Tibial nerve (tissue), 4 donors: ENCODE measurements at regions not wholly inside any gene's neighbourhood (a gene's known extent, or its start where the extent isn't known, plus 50 kb on each side); places are given as distances from the start of the nearest gene placed in this dataset.
"Not testable (repeated sequence)": the region's sequence is repeated elsewhere in the genome, so short reads cannot be mapped to it uniquely, and the experiment has no call there.

ENCODE experiments used
- DNase-seq, 2 donors: peaks; one replicate each; pipeline ENCODE4 v3.0.0-alpha.2; 2019; ENCODE audit warnings: low spot score in 2 of 2
- H3K27ac ChIP-seq, 4 donors: fragments of 200-600 bp; sonication (generic) in 3 of 4; one replicate each; pipeline ENCODE4 v1.5.1; 2017 to 2019; ENCODE audit warnings: mild to moderate bottlenecking in 1 of 4
- H3K27me3 ChIP-seq, 2 donors: fragments of 200-600 bp; sonication (generic) in 1 of 2; one replicate each; pipeline versions ENCODE4 v1.5.1 to v1.6.0; 2017 to 2019
- H3K36me3 ChIP-seq, 3 donors: fragments of 200-600 bp; sonication (generic); one replicate each; pipeline ENCODE4 v1.5.1; 2018 to 2019
- H3K4me1 ChIP-seq, 4 donors: fragments of 200-600 bp; sonication (generic) in 3 of 4; one replicate each; pipeline ENCODE4 v1.5.1; 2017 to 2019
- H3K4me3 ChIP-seq, 4 donors: fragments of 200-600 bp; sonication (generic) in 3 of 4; one replicate each; pipeline ENCODE4 v1.5.1; 2017 to 2019; ENCODE audit warnings: mild to moderate bottlenecking in 1 of 4, moderate library complexity in 1 of 4
- H3K9me3 ChIP-seq, 4 donors: fragments of 200-600 bp; sonication (generic) in 3 of 4; one replicate each; pipeline ENCODE4 v1.5.1; 2017 to 2019
- EP300 ChIP-seq, 2 donors: sonication (generic); formaldehyde crosslinking; IDR thresholded peaks; one replicate each; pipeline ENCODE4 v1.6.1; 2017; ENCODE audit warnings: antibody characterized with exemption in 2 of 2, mild to moderate bottlenecking in 1 of 2
- POLR2A ChIP-seq, 2 donors: fragments of 450-650 bp; IDR thresholded peaks; one replicate each; pipeline ENCODE4 v1.6.1; 2017; ENCODE audit warnings: antibody characterized with exemption in 2 of 2, mild to moderate bottlenecking in 2 of 2, moderate library complexity in 2 of 2
- WGBS, 2 donors: methylation state at CpG; one replicate each; pipeline ENCODE4 v1.1.5; 2018; 5-methylcytosine and 5-hydroxymethylcytosine counted together
- TF ChIP-seq, protein P1 (sequence below), 5 experiments: fragments of 200-600 bp in 3 of 5; fragments of 450-650 bp in 2 of 5; sonication (generic) in 3 of 5; IDR thresholded peaks; one replicate each; pipeline ENCODE4 v1.5.1; 2016 to 2019; ENCODE audit warnings: antibody characterized with exemption in 5 of 5, mild to moderate bottlenecking in 3 of 5, moderate library complexity in 2 of 5

DNA sequence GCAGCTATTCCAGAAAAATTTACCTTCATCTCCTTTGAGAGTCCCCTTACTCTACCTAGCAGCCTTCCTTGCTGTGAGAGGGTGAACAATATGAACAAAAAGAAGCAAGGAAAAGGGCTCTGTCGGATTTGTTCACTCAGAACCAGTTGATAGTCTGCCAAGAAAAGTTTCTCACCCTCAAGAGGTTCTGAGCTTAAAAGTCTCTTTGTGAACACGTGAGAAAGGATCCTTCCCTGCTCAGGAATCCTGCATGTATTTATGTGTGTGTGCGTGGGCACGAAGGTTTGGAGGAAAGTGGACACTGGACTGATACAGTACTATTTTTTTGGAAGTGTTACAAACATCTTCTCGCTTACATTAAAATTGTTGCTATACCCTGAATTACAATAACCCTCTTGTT is 178.6 kb upstream of the JADE1 start:
- Histone ChIP-seq H3K27me3 (no peaks in the 10 kb centered on the region), H3K4me3 (no peak overlapping the region), H3K27ac (no peak overlapping the region), H3K4me1 (peaks cover 0 to 5% (median 0%) of the 10 kb centered on the region in 4 donors), H3K9me3 (no peaks in the 10 kb centered on the region), H3K36me3 (no peaks in the 10 kb centered on the region)
- TF ChIP-seq POLR2A (IDR thresholded peaks at IDR 0.05), result no peak
- TF ChIP-seq EP300 (IDR thresholded peaks at IDR 0.05), result no peak
- TF ChIP-seq, protein P1, sequence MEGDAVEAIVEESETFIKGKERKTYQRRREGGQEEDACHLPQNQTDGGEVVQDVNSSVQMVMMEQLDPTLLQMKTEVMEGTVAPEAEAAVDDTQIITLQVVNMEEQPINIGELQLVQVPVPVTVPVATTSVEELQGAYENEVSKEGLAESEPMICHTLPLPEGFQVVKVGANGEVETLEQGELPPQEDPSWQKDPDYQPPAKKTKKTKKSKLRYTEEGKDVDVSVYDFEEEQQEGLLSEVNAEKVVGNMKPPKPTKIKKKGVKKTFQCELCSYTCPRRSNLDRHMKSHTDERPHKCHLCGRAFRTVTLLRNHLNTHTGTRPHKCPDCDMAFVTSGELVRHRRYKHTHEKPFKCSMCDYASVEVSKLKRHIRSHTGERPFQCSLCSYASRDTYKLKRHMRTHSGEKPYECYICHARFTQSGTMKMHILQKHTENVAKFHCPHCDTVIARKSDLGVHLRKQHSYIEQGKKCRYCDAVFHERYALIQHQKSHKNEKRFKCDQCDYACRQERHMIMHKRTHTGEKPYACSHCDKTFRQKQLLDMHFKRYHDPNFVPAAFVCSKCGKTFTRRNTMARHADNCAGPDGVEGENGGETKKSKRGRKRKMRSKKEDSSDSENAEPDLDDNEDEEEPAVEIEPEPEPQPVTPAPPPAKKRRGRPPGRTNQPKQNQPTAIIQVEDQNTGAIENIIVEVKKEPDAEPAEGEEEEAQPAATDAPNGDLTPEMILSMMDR (IDR thresholded peaks at IDR 0.05), result no peak
- WGBS, 2 donors, result 31 to 38% methylated on average over 5 of the region's 5 CpGs
- DNase-seq, result no peak

DNA sequence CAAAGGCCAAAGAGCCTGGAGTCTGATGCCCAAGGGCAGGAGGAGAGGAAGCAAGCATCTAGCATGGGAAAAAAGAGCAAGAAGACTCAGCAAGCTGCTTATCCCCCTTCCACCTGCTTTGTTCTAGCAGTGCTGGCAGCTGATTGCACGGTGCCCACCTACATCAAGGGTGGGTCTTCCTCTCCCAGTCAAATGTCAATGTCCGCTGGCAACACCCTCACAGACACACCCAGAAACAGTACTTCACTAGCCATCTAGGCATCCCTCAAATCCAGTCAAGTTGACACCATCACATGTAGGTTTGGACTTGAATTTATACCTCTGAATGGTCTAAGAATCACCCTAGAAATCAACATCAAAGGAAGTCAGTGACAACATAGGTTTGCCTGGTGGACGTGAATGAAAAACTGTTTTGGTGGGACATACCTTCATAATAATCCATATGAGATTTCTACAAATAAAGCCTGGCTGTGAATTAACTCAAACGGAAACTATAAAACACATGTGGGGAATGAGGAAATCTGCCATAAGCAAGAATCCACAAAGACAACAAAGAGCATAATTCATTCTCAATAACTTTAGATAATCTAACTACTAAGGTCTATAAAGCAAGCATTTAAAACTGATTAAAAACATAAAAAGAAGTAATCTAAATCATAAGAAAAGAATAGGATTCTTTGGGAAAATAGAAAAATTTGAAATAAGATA is 185.8 kb upstream of the JADE1 start:
- Histone ChIP-seq H3K4me1 (no peaks in the 10 kb centered on the region), H3K9me3 (peaks cover 0 to 4% (median 0%) of the 10 kb centered on the region in 4 donors), H3K36me3 (no peaks in the 10 kb centered on the region), H3K27me3 (no peaks in the 10 kb centered on the region), H3K27ac (no peak overlapping the region), H3K4me3 (no peak overlapping the region)
- no peak for DNase-seq
- TF ChIP-seq, protein P1 (IDR thresholded peaks at IDR 0.05), result no peak
- TF ChIP-seq POLR2A (IDR thresholded peaks at IDR 0.05) (no peak), EP300 (IDR thresholded peaks at IDR 0.05) (no peak)
- 69 to 73% methylated on average over 4 of the region's 4 CpGs for WGBS, 2 donors

DNA sequence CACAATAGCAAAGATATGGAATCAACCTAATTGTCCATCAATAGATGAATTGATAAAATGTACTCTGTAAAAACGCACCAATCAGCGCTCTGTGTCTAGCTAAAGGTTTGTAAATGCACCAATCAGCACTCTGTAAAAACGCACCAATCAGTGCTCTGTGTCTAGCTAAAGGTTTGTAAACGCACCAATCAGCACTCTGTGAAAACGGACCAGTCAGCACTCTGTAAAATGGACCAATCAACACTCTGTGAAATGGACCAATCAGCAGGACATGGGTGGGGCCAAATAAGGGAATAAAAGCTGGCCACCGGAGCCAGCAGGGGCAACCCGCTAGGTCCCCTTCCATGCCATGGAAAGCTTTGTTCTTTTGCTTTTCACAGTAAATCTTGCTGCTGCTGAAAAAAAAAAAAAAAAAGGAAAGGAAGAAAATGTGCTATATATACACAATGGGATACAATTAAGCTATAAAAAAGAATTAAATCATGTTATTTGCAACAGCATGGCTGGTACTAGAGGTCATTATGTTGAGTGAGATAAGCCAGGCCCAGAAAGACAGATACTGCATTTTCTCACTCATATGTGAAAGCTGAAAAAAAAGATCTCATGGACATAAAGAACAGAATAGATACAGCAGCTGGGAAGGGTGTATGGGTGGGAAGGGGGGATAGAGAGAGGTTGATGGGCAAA is 189.1 kb upstream of the JADE1 start:
- H3K4me1 ChIP-seq, H3K9me3 ChIP-seq, H3K36me3 ChIP-seq, H3K27ac ChIP-seq, H3K27me3 ChIP-seq, H3K4me3 ChIP-seq, DNase-seq: not testable (repeated sequence)
- WGBS, 2 donors, result 81 to 96% methylated on average over 7 of the region's 7 CpGs

DNA sequence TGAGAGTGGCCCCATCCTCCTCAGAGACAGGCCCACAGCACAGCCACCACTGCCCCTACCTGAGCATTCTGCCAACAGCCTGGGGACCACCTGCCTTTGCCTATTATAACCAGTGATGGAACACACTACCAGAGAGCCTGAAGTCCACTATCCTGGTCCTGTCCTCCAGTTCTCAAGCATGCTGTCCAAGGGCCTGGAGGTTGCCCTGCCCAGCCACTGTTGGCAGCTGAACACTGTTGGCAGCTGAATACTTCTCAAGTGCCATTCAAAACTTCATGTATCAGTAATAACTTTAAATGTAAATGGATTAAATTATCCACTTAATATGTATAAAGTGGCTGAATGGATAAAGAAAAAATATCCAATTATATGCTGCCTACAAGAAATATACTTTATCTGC is 194.3 kb upstream of the JADE1 start:
- no peak overlapping the region for H3K27ac ChIP-seq
- no peak for TF ChIP-seq POLR2A (IDR thresholded peaks at IDR 0.05)
- no peak for TF ChIP-seq EP300 (IDR thresholded peaks at IDR 0.05)
- TF ChIP-seq, protein P1 (IDR thresholded peaks at IDR 0.05), result no peak
- no peak for DNase-seq
- no peaks in the 10 kb centered on the region for H3K4me1 ChIP-seq
- H3K36me3 ChIP-seq, result no peaks in the 10 kb centered on the region
- H3K27me3 ChIP-seq, result no peaks in the 10 kb centered on the region
- no peak overlapping the region for H3K4me3 ChIP-seq
- H3K9me3 ChIP-seq, result peaks cover 0 to under 1% (median 0%) of the 10 kb centered on the region in 4 donors

DNA sequence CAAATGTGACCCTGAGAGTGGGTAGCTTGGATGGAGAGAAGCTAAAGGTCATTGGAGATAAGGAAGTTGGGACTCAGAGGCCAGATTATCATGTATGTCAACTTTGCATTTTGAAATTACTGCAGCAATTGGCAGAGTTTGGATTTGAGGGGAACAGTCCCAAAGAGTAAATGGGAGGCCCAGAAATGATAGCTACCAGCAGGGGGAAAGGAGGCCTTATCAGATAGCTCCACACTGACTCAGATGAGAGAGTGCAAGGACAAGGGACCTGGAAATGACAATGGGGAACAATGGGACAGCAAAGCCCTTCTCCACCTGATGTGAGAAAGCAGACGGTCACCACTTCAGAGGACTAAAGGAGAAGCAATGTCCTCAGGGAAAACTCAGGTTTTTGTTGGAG is 201.5 kb upstream of the JADE1 start:
- Histone ChIP-seq H3K4me1 (no peaks in the 10 kb centered on the region), H3K4me3 (no peak overlapping the region), H3K27ac (no peak overlapping the region), H3K27me3 (no peaks in the 10 kb centered on the region), H3K36me3 (no peaks in the 10 kb centered on the region), H3K9me3 (no peaks in the 10 kb centered on the region)
- DNase-seq, result no peak
- TF ChIP-seq, protein P1 (IDR thresholded peaks at IDR 0.05), result no peak
- no peak for TF ChIP-seq EP300 (IDR thresholded peaks at IDR 0.05)
- no peak for TF ChIP-seq POLR2A (IDR thresholded peaks at IDR 0.05)
- WGBS, 2 donors, result 89 to 93% methylated on average over 1 of the region's 1 CpG
